ENCODE measurements at regions not wholly inside any gene's neighbourhood (a gene's known extent, or its start where the extent isn't known, plus 50 kb on each side); places are given as distances from the start of the nearest gene placed in this dataset.
A peak's percentile ranks its signal among the peaks of the same experiment; 100 is the strongest.
"Not testable (repeated sequence)": the region's sequence is repeated elsewhere in the genome, so short reads cannot be mapped to it uniquely, and the experiment has no call there.

- Histone ChIP-seq H3K4me2 (no peak overlapping the region), H3K4me3 (no peak overlapping the region), H3K27ac (no peak overlapping the region), H3K4me1 (no peaks in the 10 kb centered on the region), H3K9me3 (no peaks in the 10 kb centered on the region)
- FAIRE-seq = no peak
- POLR2A ChIA-PET = no interaction called here
- no peak for DNase-seq (ENCODE audit: low read depth in 1 of 2, low spot score in 1 of 2)
- TF ChIP-seq PBX3 (IDR thresholded peaks at IDR 0.05) = no peak
- no peak for TF ChIP-seq ATOH8 (CRISPR knock-in tag; IDR thresholded peaks at IDR 0.05; ENCODE audit: low read depth)
- TF ChIP-seq FOXS1 (CRISPR knock-in tag; IDR thresholded peaks at IDR 0.05) = no peak
- no peak for TF ChIP-seq USF2 (IDR thresholded peaks at IDR 0.05)
- no peak for TF ChIP-seq TP53 (CRISPR knock-in tag; IDR thresholded peaks at IDR 0.05)
- TF ChIP-seq ZNF302 (CRISPR knock-in tag; IDR thresholded peaks at IDR 0.05) = no peak
- no peak for TF ChIP-seq HOXB13 (CRISPR knock-in tag; IDR thresholded peaks at IDR 0.05; ENCODE audit: low read depth)
- no peak for ATAC-seq
- CTCF ChIA-PET = no interaction called here
- WGBS (ENCODE audit: missing lambda C conversion rate) = 5% methylated on average over 2 of the region's 2 CpGs
These were observed 569.2 kb upstream of the PTPRD start for GRCh38 chr9:11182001-11182400.

DNA sequence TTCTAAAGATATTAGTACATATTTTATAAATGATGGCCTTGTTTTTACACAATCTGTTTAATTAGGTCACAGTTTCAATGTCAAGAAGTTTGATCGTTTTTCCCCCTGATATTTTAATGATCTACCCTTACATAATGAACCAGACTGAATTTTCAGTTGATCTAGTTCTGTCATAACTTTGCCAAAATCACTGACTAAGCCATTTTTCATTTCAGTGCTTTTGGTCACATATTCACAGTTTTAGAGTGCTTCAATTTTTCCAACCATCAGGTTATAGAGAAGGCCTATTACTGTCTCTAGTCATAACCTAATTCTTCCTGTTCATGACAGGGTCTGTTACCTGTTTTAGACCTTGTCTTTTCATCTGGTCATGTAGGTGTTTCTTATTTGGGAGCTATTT is 577.9 kb upstream of the PTPRD start:
- H3K9me3 ChIP-seq = no peaks in the 10 kb centered on the region
- no peak overlapping the region for H3K4me3 ChIP-seq
- no peak for ATAC-seq
- WGBS (ENCODE audit: missing lambda C conversion rate) = 0% methylated on average over 1 of the region's 1 CpG
- no peaks in the 10 kb centered on the region for H3K4me1 ChIP-seq
- no peak for DNase-seq (ENCODE audit: low read depth in 1 of 2, low spot score in 1 of 2)
- H3K4me2 ChIP-seq = no peak overlapping the region
- no peak for FAIRE-seq
- H3K27ac ChIP-seq = no peak overlapping the region
- ChIA-PET CTCF (interaction anchor here (0.7 kb wide), 1 partner anchor 240 kb away, joined by 3 read pairs; no protein-coding TSS in a partner anchor), POLR2A (no interaction called here)
- TF ChIP-seq MAFK (IDR thresholded peaks at IDR 0.05; ENCODE audit: partially characterized antibody) (peak; percentile 45), HOXB5 (CRISPR knock-in tag; IDR thresholded peaks at IDR 0.05) (no peak)

DNA sequence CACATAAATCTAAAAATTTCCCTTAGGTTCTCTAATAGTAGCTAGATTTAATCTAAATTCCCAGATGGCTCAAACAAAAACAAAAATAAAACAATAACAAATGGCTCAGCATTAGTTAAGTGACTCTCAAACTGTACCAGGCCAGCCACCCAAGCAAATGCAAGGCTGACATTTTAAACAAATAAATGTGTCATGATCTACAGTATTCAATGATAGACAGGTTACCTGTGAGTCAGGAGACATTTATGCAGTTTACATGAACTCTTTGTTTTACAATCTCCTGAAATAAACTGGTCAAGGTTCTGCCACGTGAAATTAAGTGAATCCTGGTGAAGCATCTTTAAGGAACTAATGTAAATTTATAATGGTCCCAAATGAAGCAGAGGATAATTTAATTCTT is 580.2 kb upstream of the PTPRD start:
- no peak for ATAC-seq
- no peak for TF ChIP-seq CTCF (IDR thresholded peaks at IDR 0.05)
- TF ChIP-seq HDAC2 (IDR thresholded peaks at IDR 0.05) = no peak
- no peak for TF ChIP-seq MAZ (IDR thresholded peaks at IDR 0.05; ENCODE audit: borderline replicate concordance, low read depth, low read length)
- no peak for TF ChIP-seq MAX (IDR thresholded peaks at IDR 0.05)
- no peak for TF ChIP-seq ZC3H11A (IDR thresholded peaks at IDR 0.05)
- no peak for TF ChIP-seq ZNF302 (CRISPR knock-in tag; IDR thresholded peaks at IDR 0.05)
- TF ChIP-seq SREBF2 (IDR thresholded peaks at IDR 0.05) = no peak
- no peak for TF ChIP-seq MAFK (IDR thresholded peaks at IDR 0.05; ENCODE audit: partially characterized antibody)
- no peak for TF ChIP-seq CEBPB (IDR thresholded peaks at IDR 0.05)

GRCh38 chr9:11194246-11194645 is 581.4 kb upstream of the PTPRD start:
- ChIA-PET POLR2A (no interaction called here), CTCF (no interaction called here)
- H3K9me3 ChIP-seq = no peaks in the 10 kb centered on the region
- H3K4me2 ChIP-seq = no peak overlapping the region
- 0% methylated on average over 1 of the region's 1 CpG for WGBS (ENCODE audit: missing lambda C conversion rate)
- no peak overlapping the region for H3K4me3 ChIP-seq
- ATAC-seq (no peak), FAIRE-seq (no peak), DNase-seq (ENCODE audit: low read depth in 1 of 2, low spot score in 1 of 2) (no peak)
- no peaks in the 10 kb centered on the region for H3K4me1 ChIP-seq
- TF ChIP-seq USF2 (IDR thresholded peaks at IDR 0.05) = no peak
- TF ChIP-seq KDM5A (IDR thresholded peaks at IDR 0.05) = no peak
- no peak for TF ChIP-seq EHMT2 (IDR thresholded peaks at IDR 0.05; ENCODE audit: low read depth)
- TF ChIP-seq MAZ (IDR thresholded peaks at IDR 0.05; ENCODE audit: borderline replicate concordance, low read depth, low read length) = no peak
- no peak for TF ChIP-seq TP53 (CRISPR knock-in tag; IDR thresholded peaks at IDR 0.05)
- no peak overlapping the region for H3K27ac ChIP-seq

More for the DNA sequence above, 580.2 kb upstream of the PTPRD start:
- Histone ChIP-seq H3K4me2 (no peak overlapping the region), H3K4me1 (no peaks in the 10 kb centered on the region), H3K9me3 (no peaks in the 10 kb centered on the region), H3K4me3 (no peak overlapping the region), H3K27ac (no peak overlapping the region)
- ChIA-PET POLR2A (no interaction called here), CTCF (no interaction called here)
- 9% methylated on average over 1 of the region's 1 CpG for WGBS (ENCODE audit: missing lambda C conversion rate)
- FAIRE-seq = no peak
- DNase-seq (ENCODE audit: low read depth in 1 of 2, low spot score in 1 of 2) = no peak

GRCh38 chr9:11196840-11197365 is 584.1 kb upstream of the PTPRD start:
- H3K4me1 ChIP-seq; DNase-seq (ENCODE audit: low read depth in 1 of 2, low spot score in 1 of 2); H3K9me3 ChIP-seq; H3K4me3 ChIP-seq; POLR2A ChIA-PET; FAIRE-seq; H3K27ac ChIP-seq; ATAC-seq; H3K4me2 ChIP-seq: not testable (repeated sequence)
- CTCF ChIA-PET = interaction anchor here (0.9 kb wide), 1 partner anchor 10 kb away, joined by 3 read pairs; no protein-coding TSS in a partner anchor
- WGBS (ENCODE audit: missing lambda C conversion rate) = 0% methylated on average over 1 of the region's 22 CpGs

Measured in A549 (cell line).